Nephron (organoid): ENCODE measurements at regions not wholly inside any gene's neighbourhood (a gene's known extent, or its start where the extent isn't known, plus 50 kb on each side); places are given as distances from the start of the nearest gene placed in this dataset.
A peak's percentile ranks its signal among the peaks of the same experiment; 100 is the strongest.

Experiments used
- H3K27ac Mint-ChIP-seq, 3 experiments: 2 replicates each; pipeline ENCODE4 v1.8.0; 2020; ENCODE audit warnings: mixed read lengths in 3 of 3, mild to moderate bottlenecking in 2 of 3, moderate library complexity in 1 of 3
- H3K27me3 Mint-ChIP-seq: 2 replicates; pipeline ENCODE4 v1.8.0; 2021; ENCODE audit warnings: low read depth, mild to moderate bottlenecking, moderate library complexity, mixed read lengths
- H3K36me3 Mint-ChIP-seq: 2 replicates; pipeline ENCODE4 v1.8.0; 2020; ENCODE audit warnings: low read depth, mixed read lengths
- H3K4me1 Mint-ChIP-seq: 2 replicates; pipeline ENCODE4 v1.8.0; 2020; ENCODE audit warnings: mixed read lengths
- H3K4me3 Mint-ChIP-seq, 3 experiments: 2 replicates each; pipeline ENCODE4 v1.8.0; 2020; ENCODE audit warnings: mild to moderate bottlenecking in 3 of 3, mixed read lengths in 3 of 3, moderate library complexity in 2 of 3
- H3K9me3 Mint-ChIP-seq: 2 replicates; pipeline ENCODE4 v1.8.0; 2020; ENCODE audit warnings: mixed read lengths
- TF ChIP-seq, protein P1 (sequence below), 3 experiments: fragments of 200-600 bp; sonication (generic); IDR thresholded peaks; one replicate each; pipeline ENCODE4 v1.5.0; 2021; ENCODE audit warnings: antibody characterized with exemption in 3 of 3; ENCODE audit not compliant: unreplicated experiment in 3 of 3

DNA sequence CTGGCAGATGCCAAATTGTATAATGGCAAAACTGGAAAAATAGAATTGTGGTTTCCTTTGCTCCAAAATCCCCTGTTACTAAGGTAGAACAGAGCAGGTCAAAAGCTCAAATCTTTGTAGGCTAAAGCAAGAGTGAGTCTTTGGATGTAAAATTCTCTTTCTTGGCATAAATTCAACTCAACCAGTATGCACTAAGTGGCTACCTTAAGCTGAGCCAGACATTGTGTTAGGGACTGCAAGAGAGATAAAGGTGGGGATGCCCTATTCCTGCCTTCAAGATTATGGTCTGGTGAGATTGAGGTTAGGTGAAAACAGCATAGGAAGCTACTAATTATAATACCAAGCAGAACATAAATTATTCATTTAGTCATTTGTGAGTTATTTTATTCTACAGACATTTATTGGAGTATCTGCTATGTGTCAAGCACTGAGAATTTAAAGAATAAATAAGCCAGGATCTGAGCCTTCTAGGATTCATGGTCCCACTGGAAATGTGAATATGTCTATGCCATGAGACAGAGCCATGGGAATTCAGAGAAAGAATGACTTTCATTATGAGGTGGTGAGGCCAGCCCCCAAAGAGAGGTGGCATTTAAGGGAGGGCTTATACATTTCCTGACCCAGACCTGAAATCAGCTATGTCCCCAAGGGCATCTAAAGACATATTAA is 198.0 kb upstream of the NCKAP5 start:
- H3K4me3 Mint-ChIP-seq, result no peak overlapping the region
- peak overlapping the region; percentile 34 to 54 (median 40) for H3K27ac Mint-ChIP-seq
- no peaks in the 10 kb centered on the region for H3K27me3 Mint-ChIP-seq
- H3K9me3 Mint-ChIP-seq, result peaks cover 3% of the 10 kb centered on the region
- TF ChIP-seq, protein P1, sequence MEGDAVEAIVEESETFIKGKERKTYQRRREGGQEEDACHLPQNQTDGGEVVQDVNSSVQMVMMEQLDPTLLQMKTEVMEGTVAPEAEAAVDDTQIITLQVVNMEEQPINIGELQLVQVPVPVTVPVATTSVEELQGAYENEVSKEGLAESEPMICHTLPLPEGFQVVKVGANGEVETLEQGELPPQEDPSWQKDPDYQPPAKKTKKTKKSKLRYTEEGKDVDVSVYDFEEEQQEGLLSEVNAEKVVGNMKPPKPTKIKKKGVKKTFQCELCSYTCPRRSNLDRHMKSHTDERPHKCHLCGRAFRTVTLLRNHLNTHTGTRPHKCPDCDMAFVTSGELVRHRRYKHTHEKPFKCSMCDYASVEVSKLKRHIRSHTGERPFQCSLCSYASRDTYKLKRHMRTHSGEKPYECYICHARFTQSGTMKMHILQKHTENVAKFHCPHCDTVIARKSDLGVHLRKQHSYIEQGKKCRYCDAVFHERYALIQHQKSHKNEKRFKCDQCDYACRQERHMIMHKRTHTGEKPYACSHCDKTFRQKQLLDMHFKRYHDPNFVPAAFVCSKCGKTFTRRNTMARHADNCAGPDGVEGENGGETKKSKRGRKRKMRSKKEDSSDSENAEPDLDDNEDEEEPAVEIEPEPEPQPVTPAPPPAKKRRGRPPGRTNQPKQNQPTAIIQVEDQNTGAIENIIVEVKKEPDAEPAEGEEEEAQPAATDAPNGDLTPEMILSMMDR (IDR thresholded peaks at IDR 0.05; ENCODE audit: unreplicated experiment in 3 of 3), result no peak
- peaks cover 7% of the 10 kb centered on the region for H3K36me3 Mint-ChIP-seq
- peaks cover 39% of the 10 kb centered on the region for H3K4me1 Mint-ChIP-seq

DNA sequence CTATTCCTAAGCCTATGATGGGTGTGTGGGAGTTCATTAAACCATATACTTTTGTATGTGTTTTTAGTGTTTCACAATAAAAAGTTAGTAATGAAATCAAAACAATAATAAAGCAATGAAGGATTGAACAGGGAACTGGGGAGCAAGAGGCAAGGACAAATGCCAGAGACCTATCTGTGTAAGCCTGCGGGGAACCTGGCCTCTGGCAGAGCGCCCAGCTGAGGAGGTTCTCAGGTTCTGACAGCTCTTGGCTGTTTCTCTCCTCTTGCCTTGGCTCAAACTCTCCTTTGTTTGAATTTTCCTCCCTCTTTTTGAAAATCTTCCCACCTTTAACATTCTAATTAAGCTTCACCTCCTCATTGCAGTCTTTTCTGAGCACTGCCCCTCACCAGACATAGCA is 200.0 kb upstream of the NCKAP5 start:
- peaks cover 7% of the 10 kb centered on the region for H3K36me3 Mint-ChIP-seq

DNA sequence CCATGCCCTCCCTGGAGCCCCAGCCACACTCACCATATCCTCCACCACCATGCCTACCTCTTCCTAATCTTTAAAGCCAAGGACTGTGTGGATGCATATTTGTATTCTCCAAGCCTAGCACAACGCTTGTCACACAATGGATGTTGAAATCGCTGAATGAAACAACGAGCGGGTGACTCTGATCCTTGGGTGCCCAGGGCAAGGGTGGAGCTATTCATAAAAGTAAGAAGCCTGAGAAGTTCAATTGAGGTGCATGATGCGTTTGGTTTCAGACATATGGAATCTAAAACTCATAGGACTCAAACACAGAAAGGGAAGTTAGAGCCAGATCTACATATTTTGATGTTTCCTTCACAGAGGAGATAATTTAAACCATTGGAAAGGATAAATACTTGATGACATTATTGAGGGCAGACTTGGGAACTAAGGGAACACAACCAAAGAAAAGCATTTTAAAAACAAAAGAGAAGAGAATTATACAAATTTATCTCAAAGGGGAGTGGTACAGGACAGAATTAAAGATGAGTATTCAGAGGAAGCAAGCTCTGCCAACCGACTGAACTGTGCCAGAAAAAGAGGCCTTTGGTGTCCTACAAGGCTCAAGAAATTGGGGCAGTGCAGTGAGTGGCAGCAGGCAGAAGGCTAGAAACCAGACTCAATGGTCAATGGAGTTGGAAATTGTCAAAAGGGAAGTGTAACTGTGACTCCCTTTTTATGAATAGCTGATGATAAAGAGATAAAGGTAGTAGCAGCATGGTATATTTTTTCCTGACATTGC is 200.6 kb upstream of the NCKAP5 start:
- TF ChIP-seq, protein P1 (IDR thresholded peaks at IDR 0.05; ENCODE audit: unreplicated experiment in 3 of 3), result no peak
- Mint-ChIP-seq H3K9me3 (peaks cover under 1% of the 10 kb centered on the region), H3K4me3 (no peak overlapping the region), H3K27ac (peak overlapping the region; percentile 40 to 57 (median 56)), H3K27me3 (no peaks in the 10 kb centered on the region), H3K36me3 (peaks cover under 1% of the 10 kb centered on the region), H3K4me1 (peaks cover 46% of the 10 kb centered on the region)

More for the DNA sequence above, 200.0 kb upstream of the NCKAP5 start:
- TF ChIP-seq, protein P1 (IDR thresholded peaks at IDR 0.05; ENCODE audit: unreplicated experiment in 3 of 3), result no peak
- no peaks in the 10 kb centered on the region for H3K27me3 Mint-ChIP-seq
- H3K4me1 Mint-ChIP-seq, result peaks cover 40% of the 10 kb centered on the region
- H3K4me3 Mint-ChIP-seq, result no peak overlapping the region
- H3K27ac Mint-ChIP-seq, result peak overlapping the region; percentile 40 to 57 (median 56)
- peaks cover 3% of the 10 kb centered on the region for H3K9me3 Mint-ChIP-seq

DNA sequence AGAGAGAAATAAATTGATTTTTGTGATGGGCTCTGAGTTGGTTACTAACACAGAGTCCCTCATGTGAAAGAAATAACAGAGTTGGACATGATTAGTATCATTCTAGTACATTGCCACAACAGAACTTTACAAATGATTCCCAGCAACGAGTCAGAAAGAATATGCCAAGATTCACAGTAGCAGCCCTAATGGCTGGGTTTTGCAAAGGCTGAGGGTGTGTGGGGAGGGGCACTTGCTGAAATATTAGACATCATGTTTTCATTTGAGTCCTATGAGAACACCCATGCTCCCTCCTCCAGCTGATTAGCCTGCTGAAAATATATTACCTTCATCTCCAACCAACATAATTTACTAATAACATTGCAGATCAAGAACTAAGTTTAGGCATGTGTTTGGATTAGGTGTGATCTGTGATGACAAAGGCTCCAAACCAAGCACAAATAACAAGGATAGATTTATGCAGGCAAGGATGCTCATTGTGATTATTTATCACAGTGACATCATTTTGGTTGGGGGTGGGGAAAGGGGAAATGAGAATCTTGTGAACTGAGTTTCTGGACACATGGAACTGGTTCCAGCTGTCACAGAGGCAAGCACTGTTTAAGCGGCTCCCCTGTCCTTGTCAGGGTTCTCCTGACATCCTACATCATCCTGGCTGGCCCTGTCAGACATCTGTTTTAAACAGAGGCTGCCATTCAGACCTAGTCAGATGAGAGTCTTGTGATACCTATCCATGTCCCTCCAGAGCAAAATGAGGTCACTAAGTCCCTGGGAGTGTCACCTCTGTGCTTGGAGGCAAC is 205.8 kb upstream of the NCKAP5 start:
- no peaks in the 10 kb centered on the region for H3K9me3 Mint-ChIP-seq
- H3K27me3 Mint-ChIP-seq, result no peaks in the 10 kb centered on the region
- H3K36me3 Mint-ChIP-seq, result no peaks in the 10 kb centered on the region
- TF ChIP-seq, protein P1 (IDR thresholded peaks at IDR 0.05; ENCODE audit: unreplicated experiment in 3 of 3), result no peak
- no peak overlapping the region for H3K4me3 Mint-ChIP-seq
- peak overlapping the region; percentile 70 to 81 (median 70) for H3K27ac Mint-ChIP-seq
- H3K4me1 Mint-ChIP-seq, result peaks cover 21% of the 10 kb centered on the region

DNA sequence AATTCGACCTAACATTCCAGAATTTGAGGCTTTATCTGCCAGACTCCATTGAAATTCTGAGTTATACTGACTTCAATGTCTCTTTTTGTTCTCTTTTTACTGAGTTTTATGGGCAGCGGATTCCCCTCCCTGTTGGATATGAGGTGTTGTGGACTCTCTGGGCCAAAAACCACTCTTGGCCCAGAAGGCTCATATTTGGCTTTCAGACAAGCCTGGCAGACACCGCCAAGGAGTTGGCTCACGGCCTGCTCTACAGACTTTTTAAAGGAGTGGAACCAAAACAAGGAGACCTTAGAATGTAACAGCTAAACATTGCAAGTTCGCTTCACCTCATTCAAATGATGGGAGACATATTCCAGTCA is 206.4 kb upstream of the NCKAP5 start:
- H3K4me3 Mint-ChIP-seq, result peak overlapping the region in 1 of 3 experiments; percentile 10
- no peaks in the 10 kb centered on the region for H3K27me3 Mint-ChIP-seq
- peak overlapping the region; percentile 70 to 81 (median 70) for H3K27ac Mint-ChIP-seq

More for the DNA sequence above, 206.4 kb upstream of the NCKAP5 start:
- H3K9me3 Mint-ChIP-seq, result no peaks in the 10 kb centered on the region
- no peaks in the 10 kb centered on the region for H3K36me3 Mint-ChIP-seq
- H3K4me1 Mint-ChIP-seq, result peaks cover 19% of the 10 kb centered on the region
- TF ChIP-seq, protein P1 (IDR thresholded peaks at IDR 0.05; ENCODE audit: unreplicated experiment in 3 of 3), result no peak
